NT2/D1 (cell line): ENCODE measurements at regions not wholly inside any gene's neighbourhood (a gene's known extent, or its start where the extent isn't known, plus 50 kb on each side); places are given as distances from the start of the nearest gene placed in this dataset.

ENCODE experiments used
- YY1 ChIP-seq: IDR thresholded peaks from 2 replicates; pipeline ENCODE4 v1.6.1; 2011; ENCODE audit not compliant: insufficient read length, insufficient read depth
- ZNF274 ChIP-seq: IDR thresholded peaks from 2 replicates; pipeline ENCODE4 v1.6.1; 2011; ENCODE audit warnings: mild to moderate bottlenecking, low read depth, low read length

DNA sequence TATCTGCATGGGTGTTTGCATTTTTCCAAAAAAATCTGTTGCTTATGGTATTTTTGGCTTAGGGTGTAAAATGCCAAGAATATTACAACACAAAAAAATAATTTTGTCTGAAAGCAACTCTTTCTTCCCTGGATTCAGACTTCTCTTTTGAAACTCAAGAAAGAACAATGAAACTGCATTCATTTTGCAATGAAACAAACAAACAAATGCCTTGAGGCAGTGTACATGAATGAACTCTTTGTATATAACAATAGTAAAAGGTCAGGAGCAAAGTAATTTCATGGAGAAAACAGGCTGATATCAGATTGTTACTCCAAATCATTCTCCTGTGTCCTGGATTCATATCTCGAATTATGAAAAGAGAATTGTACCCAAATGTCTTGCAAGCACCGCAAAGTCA is 301.6 kb upstream of the CDH20 start:
- TF ChIP-seq YY1 (no peak), ZNF274 (no peak)
